Skeletal muscle cell (primary cell): ENCODE measurements at regions not wholly inside any gene's neighbourhood (a gene's known extent, or its start where the extent isn't known, plus 50 kb on each side); places are given as distances from the start of the nearest gene placed in this dataset.
A peak's percentile ranks its signal among the peaks of the same experiment; 100 is the strongest.
"Not testable (repeated sequence)": the region's sequence is repeated elsewhere in the genome, so short reads cannot be mapped to it uniquely, and the experiment has no call there.

Experiments used
- DNase-seq: peaks from one replicate; pipeline ENCODE4 v3.0.0-alpha.2; 2010; ENCODE audit warnings: low read depth
- H3K4me3 ChIP-seq: 2 replicates; pipeline ENCODE4 v1.5.1; 2011; ENCODE audit warnings: low read depth, mild to moderate bottlenecking, control low read depth, low read length, moderate library complexity

DNA sequence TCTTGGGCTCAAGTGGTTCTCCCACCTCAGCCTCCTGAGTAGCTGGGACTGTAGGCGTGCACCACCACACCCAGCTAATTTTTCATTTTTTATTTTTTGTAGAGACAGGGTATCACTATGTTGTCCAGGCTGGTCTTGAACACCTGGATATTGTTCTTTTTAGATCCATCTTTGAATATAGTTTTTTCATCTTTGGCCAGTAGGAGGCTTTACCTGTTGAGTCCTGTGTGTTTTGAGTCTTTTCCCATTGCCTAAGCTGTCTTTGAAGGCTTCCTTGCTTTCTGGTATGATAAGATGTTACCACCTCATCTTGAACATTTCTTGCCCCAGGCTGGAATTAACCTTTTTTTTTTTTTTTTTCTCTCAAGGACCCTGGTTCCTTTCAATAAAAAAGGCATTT lies 387.8 kb upstream of the RUNX1 start:
- no peak for DNase-seq
- no peak overlapping the region for H3K4me3 ChIP-seq

DNA sequence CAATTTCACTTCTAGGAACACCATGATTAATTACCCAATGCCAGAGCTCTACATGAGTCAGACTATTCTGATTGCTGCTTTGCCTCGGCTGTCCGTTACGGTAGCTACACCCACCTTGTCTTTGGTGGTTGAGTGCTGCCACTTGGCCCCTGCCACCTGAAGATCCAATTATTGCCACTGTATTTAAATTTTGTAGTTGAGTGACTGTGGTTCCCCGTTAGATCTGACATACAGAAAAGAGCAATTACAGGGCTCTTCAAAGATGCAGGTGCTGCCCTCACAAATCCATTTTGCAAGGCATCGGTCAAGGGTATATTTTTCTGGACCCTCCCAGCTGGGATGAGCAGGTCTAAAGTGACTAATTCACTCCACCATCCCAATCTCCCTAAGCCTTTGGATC lies 383.5 kb upstream of the RUNX1 start:
- not testable (repeated sequence) for H3K4me3 ChIP-seq, DNase-seq

DNA sequence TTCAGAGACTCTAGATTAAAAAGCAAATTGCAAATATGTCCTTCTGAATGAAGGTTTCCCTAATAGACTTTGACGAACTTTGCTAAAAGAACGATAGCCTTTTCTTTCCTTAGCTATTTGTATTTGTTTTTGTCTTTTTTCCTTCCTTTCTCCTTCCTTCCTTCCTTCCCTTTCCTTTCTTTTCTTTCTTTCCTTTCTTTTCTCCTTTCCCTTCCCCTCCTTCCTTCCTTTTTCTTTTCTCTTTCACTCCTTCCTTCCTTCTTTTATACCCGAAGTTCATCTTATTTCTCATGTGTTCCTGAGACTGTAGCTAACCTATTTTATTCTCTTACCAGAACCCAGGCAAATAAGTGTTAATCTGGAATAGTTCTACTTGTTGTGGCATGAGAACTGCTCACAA lies 381.2 kb upstream of the RUNX1 start:
- no peak for DNase-seq
- H3K4me3 ChIP-seq, result no peak overlapping the region

DNA sequence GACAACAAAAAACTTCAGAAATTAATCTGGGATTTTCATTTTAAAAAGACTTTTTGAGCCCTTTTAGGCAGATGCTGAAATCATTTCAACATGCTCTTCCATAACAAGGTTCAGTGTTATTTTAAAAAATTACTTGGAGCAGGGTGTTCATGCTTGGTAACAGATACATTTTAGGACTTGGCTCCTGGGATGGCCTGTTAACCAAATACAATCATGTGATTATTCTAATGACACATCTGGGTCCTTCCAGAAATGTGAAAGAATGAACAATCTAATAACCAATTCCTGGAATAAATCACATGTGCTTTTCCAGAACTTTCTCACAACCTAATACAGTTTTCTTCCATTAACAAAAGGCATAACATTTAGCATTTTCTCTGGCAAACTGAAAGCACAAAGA lies 379.8 kb upstream of the RUNX1 start:
- H3K4me3 ChIP-seq, result no peak overlapping the region
- DNase-seq, result no peak

DNA sequence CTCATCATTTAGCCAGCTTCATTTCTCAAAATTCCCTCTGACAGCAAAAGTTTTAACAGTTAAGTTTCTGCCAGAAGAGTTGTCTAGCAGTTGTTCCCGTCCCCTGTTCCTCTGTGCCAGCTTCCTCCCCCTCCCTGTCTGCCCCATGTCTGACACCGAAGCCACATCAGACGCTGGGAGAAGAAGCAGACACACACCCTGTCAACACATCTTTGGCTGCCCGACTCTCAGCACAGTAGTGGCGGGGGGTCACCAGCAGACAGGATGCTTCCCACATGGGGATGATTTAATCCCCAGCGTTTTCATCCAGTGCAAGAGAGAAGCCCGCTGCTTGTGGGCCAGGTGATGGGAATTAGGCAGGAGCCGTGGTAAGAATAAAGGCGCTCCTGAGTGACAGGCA lies 379.4 kb upstream of the RUNX1 start:
- peak; percentile 60 for DNase-seq
- no peak overlapping the region for H3K4me3 ChIP-seq

DNA sequence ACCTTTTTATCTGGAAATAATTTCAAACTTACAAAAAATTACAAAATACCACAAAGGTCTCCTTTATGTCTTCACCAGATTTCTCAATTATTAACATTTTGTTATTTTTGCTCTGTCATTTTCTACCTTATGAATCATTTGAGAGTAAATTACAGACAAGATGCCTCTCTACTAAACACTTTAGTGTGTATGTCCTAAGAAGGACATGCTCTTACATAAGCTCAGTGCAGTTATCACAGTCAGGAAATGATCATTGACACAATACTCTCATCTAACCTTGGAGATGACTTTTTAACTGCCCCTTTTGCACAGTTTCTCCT lies 378.9 kb upstream of the RUNX1 start:
- DNase-seq, result no peak
- H3K4me3 ChIP-seq, result no peak overlapping the region

DNA sequence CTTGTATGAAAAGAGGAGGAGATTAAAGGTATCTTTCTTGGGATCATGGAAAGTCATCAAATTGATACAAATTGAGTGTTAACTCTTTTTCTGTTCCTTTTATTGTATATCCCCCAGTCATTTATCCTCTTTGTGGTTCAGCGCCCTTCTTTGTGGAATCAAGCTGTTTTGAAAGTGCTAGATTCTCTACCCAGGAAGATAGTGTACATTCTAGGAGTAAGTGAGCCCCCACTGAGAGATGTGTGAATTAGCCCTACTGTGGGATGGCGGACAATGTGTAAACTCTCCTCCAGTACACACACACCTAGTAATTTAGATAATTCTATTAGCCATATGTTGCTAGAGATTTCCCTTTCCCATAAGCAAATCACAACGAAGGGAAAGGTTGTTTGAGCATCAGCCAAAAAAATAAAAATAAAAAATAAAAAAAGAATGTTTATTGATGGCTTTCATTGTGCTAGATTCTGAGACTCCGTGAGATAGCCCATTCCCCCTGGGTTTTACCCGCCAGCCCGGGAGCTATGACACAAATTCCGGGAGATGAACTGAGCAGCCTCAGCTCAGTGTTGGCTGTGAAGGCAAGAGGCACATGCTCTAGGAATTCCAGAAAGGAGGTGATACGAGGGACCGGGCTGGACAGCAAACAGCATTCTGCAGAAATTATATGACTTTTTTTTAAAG lies 378.4 kb upstream of the RUNX1 start:
- DNase-seq, result no peak
- no peak overlapping the region for H3K4me3 ChIP-seq

DNA sequence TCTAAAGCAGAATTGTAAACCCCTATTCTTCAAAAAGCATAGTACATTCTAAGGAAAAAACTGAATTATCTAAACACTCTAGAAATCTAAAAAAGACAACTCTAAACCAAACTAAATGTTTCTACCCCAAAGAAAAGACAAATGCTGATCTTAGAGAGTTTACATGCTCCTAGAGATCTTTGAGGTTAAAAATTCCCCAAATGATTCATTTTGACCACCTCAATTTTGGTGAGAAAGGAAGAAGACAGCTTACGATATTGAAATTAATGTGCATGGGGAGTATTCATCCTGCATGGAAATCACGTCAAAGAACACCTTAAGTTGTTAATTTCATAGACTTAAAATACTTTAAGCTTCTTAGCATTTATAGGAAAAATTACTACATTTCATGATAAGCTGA lies 377.8 kb upstream of the RUNX1 start:
- no peak for DNase-seq

DNA sequence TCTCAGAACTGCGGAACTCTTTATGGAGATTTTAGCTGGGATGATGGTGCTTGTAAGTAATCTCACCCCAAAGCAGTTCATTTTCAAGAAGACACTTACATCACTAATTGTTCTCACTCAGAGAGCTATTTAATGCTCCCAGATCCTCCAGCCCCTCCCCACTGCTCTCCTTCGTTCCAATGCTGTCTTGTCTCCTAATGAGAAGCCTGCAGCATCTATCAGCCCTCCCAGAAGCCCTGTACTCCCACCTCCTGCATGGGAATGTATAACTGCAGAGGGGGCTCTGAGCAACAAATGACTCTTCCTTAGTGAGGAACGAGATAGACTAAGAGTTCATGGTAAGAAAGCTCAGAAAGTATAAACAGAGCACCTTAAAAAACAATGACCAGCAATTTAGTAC lies 377.4 kb upstream of the RUNX1 start:
- DNase-seq, result no peak
- no peak overlapping the region for H3K4me3 ChIP-seq

More for the DNA sequence above, 377.8 kb upstream of the RUNX1 start:
- no peak overlapping the region for H3K4me3 ChIP-seq

DNA sequence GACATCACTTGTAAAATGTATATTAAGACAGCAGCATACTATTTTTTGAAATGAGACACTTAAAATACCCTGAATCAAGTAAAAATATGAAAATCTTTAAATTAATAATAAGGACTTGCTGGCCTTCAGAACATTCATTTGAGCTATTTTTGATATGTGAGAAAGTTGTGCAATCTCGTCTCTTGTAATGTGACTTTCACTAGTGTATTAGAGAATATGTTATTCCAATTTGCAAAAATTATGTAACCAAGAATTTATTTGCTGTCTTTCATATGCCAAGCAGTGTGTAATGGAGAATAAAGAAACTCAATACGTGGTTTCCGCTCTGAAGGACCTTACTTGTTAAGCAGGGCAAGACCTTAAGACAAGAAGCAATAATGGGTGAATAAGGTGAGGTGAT lies 375.0 kb upstream of the RUNX1 start:
- no peak for DNase-seq
- H3K4me3 ChIP-seq, result no peak overlapping the region

DNA sequence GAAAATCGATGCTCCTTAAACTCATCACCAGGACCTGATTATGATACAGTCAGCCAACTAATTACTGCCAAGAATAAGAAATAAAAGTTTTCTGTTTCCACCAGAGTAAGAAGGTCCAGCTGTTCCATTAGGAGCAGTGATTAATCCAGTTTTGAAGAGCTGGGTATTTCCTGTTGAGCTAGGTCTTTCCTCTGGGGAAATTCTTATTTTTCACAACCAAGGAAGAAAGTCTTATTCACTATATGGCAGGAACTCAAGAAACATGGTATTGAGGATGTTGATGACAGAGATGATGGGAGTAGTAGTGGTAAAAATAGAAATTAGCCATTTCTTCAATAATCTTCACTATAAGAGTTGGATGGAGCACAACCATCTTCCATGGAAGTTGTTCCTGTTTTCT lies 374.6 kb upstream of the RUNX1 start:
- H3K4me3 ChIP-seq, result no peak overlapping the region
- DNase-seq, result peak; percentile 64

DNA sequence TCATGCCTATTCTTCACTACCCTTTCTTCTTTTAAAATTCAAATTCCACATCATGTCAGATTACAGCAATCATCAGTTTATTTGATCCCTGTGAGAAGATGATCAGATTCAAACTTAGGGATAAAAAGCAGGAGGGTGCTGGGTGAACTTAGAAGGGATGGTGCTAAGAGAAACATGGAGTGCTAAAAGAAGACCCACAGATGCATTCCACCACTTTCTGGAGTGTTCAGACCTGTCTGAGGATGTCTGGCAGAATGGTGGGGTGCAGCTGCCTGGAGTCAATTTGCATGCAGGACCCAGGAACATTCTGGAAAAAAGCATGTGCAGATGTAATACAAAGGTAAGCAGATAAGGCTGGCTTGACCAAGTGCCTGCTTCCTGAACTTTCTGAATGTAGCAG lies 372.9 kb upstream of the RUNX1 start:
- no peak for DNase-seq
- H3K4me3 ChIP-seq, result no peak overlapping the region

DNA sequence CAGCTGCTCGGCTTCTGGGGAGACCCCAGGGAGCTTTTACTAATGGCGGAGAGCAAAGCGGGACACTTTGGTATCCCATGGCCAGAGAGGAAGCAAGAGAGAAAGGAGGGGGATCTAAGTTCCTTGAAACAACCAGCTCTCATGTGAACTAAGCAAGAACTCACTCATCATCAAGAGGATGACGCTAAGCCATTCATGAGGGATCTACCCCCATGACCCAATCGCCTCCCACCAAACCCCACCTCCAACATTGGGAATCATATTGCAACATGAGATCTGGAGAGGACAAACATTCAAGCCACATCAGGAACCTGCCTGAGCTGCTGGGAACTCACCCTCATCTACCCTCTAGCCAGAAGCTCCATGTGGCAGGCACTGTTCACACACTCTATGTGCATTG lies 372.1 kb upstream of the RUNX1 start:
- no peak for DNase-seq
- no peak overlapping the region for H3K4me3 ChIP-seq

DNA sequence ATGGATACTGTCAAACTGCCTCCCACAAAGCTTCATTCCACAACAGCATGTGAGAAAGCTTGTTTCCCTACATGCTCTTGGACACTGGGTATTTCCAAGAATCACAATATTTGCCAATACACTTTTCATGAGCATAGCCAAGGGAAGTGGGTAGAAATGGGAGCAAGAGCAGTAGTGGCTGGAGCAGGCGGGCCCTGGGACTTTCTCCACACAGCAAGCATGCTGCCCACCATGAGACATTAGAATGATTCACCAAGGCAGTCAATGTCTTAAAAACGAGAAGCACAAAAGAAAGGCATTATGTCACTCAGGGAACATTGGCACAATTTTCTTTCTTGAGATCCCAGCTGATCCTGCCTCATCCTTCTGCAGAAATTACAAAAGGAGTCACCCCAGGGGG lies 371.6 kb upstream of the RUNX1 start:
- no peak for DNase-seq
- H3K4me3 ChIP-seq, result no peak overlapping the region

DNA sequence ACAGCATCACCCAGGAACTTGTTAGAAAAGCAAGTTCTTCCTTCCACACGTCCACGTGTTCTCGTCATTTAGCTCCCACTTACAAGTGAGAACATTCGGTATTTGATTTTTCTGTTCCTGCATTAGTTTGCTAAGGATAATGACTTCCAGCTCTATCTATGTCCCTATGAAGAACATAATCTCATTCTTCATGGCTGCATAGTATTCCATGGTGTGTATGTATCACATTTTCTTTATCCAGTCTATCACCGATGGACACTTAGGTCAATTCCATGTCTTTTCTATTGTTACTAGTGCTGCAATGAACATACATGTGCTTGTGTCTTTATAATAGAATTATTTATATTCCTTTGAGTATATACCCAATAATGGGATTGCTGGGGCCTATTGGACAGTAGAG lies 368.7 kb upstream of the RUNX1 start:
- H3K4me3 ChIP-seq, result no peak overlapping the region
- DNase-seq, result no peak

DNA sequence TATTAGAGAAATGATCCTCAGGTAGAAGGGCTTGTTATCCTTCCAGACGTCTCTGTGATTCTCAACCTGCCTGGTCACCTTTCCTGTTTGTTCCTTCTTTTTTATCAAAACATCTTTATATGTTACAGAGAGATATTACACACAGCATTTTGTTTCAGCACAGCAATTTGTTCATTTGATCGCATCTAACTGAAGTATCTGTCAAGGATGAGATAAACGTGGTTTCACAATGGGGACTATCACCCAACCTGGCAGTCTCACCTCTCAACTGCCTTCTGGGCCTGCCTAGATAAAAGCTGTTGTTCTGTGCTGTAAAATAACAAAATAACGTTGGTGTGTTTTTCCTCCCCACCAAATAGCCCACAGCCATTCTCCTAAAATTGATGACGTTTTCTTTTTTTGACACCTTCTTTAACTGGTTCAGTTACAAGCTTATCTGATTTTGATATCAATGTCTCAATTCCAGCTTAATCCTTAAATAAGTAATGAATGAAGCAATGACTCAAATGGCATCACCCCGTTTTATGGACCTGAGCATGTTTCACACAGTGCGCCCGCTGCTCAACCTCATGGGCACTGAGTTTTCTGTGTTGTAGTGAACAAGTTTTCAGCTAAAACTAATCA lies 367.9 kb upstream of the RUNX1 start:
- DNase-seq, result no peak

DNA sequence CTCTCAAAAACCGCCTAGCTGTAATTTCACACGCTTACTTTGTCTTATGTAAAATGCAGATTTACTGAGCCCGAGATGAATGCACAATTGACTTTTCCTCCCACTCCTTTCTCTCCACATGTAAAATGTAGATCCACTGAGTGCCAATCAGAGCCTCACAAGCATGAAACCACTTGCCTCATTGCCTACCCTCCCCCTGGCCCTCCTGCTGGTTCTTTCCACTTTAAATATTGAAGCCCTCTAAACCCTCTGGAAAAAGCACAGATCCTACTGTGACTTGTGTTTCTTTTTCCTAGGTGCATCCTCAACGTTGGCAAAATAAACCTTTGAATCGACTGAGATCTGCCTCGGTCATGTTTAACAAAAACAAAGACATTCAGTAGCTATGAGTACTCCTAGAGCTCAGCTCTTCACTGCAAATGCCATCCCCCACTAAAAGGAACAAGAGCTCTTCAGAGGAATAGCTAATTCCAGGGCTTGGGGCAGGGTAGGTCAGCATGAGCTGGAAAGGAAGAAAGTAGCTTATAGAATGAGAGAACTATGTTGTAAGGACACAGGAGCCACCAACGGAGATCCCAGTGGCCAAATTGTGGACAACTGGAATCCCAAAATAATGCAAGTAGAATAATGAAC lies 365.5 kb upstream of the RUNX1 start:
- H3K4me3 ChIP-seq, result no peak overlapping the region
- no peak for DNase-seq

More for the DNA sequence above, 367.9 kb upstream of the RUNX1 start:
- no peak overlapping the region for H3K4me3 ChIP-seq

DNA sequence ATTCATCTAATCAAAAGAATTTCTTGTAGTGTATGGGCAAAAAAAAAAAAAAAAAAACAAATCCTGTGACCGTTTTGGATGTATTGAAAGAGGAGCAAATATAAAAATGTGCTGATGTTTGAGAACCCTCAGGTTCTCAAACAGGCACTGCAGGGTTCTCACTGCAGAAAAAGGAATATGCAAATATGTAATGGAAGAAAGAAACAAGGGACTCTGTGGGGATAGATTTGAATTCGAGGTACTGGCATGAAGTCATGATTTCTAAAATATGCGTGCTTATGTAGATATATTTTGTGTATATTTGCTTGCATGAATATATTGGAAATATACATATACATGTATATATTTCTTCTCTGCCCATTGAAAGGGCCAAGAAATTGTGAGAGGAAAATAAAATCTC lies 365.0 kb upstream of the RUNX1 start:
- no peak overlapping the region for H3K4me3 ChIP-seq
- no peak for DNase-seq

DNA sequence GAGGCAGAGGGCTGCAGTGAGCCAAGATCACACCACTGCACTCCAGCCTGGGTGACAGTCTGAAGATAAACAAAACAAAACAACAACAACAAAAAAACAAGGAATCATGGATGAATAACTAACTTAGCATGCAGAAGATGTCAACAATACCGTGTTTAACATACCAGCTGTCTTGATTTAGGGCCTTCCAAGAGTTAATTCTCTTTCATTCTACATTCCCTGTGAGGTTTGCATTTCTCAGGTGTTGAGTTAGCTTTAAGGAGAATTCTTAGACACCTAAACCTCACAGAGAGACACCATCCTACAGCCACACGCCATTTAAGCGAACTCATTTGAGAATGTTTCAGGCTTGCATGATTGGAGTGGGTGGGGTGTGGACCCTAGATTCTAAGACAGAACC lies 363.1 kb upstream of the RUNX1 start:
- DNase-seq, result no peak
- H3K4me3 ChIP-seq, result no peak overlapping the region

DNA sequence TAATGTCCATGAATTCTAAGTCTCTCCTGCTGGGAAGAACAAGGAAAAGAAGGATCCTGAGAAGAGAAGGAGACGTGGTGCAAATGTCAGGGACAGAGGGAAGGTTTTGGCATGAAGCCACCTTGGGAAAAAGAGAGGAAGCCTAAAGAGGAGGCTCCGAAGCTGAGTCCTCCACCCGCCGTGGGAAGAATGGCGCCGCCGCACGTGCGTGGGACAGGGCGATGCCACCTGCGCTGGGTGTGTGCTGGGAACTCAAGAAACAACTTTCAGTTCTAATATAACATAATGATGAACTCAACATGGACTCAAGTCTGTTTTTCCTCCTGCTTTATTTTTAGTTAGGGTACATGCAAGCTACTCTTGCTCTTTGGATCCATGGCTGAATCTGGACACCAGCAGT lies 362.3 kb upstream of the RUNX1 start:
- no peak overlapping the region for H3K4me3 ChIP-seq
- no peak for DNase-seq

DNA sequence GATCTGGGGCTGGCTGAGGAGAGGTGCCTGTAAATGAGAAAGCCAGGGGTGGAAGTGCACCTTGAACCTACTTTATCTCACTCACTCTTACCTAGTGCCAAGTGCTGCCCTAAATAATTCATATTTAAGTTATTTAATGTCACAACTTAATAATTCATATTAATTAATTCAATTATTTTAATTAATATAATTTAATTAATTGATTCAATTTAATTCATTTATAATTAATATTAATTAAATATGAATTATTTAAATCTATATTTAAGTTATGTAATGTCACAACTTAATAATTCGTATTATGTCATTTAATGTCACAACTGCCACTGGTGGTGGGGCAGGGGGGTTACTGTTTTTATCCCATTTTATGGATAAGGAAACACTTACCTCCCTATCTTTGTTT lies 361.6 kb upstream of the RUNX1 start:
- no peak overlapping the region for H3K4me3 ChIP-seq

More for the DNA sequence above, 361.6 kb upstream of the RUNX1 start:
- no peak for DNase-seq
